NCI-H446 treated with DMSO at 0.1 percent for 48 hours (cell line): ENCODE measurements at regions not wholly inside any gene's neighbourhood (a gene's known extent, or its start where the extent isn't known, plus 50 kb on each side); places are given as distances from the start of the nearest gene placed in this dataset.
"Not testable (repeated sequence)": the region's sequence is repeated elsewhere in the genome, so short reads cannot be mapped to it uniquely, and the experiment has no call there.

Source experiments
- DNase-seq: peaks from one replicate; lab custom pipeline; 2025; lab: John Stamatoyannopoulos, UW

- no peak for DNase-seq
These were observed 64.7 kb downstream of the KLF15 start for GRCh38 chr3:126292318-126293070.

GRCh38 chr3:126291537-126291936 lies 65.7 kb downstream of the KLF15 start:
- DNase-seq = no peak

- no peak for DNase-seq
These were observed 66.1 kb downstream of the KLF15 start for GRCh38 chr3:126291061-126291460.

DNA sequence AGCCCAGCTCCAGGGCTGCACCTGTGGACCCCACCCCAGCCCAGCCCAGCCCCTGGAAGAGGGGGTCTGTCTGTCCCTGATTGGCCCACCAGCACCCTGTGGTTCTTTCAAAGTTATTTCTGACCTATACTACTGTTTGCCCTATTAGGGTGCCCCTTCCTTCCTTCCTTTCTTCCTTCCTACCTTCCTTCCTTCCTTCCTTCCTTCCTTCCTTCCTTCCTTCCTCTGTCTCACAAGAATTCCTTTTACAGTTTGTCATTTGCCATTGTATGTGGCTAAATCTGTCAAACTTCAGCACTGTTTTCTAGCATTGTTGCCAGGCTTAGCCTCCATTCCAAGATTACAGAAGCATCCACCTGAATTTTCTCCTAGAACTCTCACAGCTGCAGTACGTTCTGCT lies 66.9 kb downstream of the KLF15 start:
- DNase-seq = no peak

- DNase-seq = no peak
These were observed 68.1 kb downstream of the KLF15 start for GRCh38 chr3:126289096-126289495.

GRCh38 chr3:126288314-126288713 lies 68.9 kb downstream of the KLF15 start:
- no peak for DNase-seq

- no peak for DNase-seq
These were observed 69.5 kb downstream of the KLF15 start for GRCh38 chr3:126287536-126288241.

GRCh38 chr3:126287171-126287535 lies 70.1 kb downstream of the KLF15 start:
- no peak for DNase-seq

- no peak for DNase-seq
These were observed 71.8 kb downstream of the KLF15 start for GRCh38 chr3:126285369-126285768.

DNA sequence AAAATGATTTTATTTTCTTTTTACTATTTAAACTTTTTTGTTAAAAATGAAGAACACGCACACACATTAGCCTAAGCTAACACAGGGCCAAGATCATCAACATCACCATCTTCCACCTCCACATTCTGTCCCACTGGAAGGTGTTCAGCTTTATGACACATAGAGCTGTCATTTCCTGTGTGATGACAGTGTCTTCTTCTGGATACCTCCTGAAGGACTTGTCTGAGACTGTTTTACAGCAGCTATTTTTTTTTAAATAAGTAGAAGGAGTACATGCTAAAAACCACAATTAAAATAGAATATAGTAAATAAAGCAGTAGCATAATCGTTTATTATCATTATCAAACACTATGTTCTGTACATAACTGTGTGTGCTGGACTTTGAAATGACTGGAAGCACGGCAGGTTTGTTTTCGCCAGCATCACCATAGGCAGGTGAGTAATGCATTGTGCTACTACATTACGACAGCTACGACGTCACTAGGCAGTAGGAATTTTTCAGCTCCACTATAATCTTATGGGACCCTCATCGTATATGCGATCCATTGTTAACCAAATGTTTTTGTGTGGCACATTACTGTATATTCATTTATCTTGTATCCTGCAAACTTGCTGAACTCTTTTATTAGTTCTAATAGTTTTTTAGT lies 72.8 kb downstream of the KLF15 start:
- no peak for DNase-seq

DNA sequence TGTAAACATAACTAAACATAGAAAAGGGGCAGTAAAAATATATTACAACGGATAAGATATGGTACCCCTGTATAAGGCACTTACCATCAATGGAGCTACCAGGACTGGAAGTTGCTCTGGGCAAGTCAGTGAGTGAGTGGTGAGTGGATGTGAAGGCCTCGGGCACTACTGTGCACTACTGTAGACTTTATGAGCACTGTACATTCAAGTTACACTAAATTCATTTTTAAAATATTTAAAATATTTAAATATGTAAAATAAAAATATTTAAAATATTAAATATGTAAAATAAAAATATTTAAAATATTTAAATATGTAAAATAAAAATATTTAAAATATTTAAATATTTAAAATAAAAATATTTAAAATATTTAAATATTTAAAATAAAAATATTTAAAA lies 73.6 kb downstream of the KLF15 start:
- DNase-seq = not testable (repeated sequence)

GRCh38 chr3:126279853-126280252 lies 77.4 kb downstream of the KLF15 start:
- DNase-seq = no peak

DNA sequence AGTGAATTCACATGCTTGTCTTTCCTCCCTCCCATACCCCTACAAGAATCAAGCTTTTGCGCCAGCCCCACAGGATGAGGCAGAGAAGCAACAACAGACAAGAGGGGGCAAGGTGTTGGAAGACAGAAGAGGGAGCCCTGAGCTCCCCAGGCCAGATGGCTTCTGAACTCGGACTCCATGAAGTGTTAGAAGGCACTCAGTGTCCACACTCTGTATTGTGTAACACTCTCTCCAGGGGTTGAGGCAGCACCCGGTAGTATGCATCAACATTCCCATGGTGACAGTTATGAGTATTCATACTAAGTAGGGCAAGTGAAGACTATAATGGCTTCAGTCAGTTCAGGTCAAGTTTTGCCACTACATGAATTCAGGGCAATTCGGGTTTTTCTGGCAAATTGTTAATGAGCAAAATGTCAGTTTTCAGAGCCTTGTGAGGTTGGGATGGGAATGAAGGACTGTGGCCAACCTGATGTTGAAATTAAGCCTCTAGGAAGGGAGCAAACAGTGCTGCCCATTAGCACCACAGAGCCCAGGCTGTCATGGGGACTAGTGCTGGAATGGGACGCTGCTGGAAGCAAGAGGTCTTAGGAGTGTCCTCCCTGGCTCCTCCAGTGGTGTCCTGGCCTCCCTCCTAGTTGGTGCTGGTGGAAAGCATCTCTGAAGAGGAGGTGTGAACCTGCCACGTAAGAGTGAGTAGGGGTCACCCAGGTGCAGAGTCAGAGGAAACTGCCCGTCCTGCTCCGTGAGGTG lies 79.4 kb downstream of the KLF15 start:
- no peak for DNase-seq

GRCh38 chr3:126275620-126275904 lies 81.6 kb downstream of the KLF15 start:
- DNase-seq = no peak

GRCh38 chr3:126274735-126275619 lies 82.2 kb downstream of the KLF15 start:
- DNase-seq = no peak

GRCh38 chr3:126270145-126270811 lies 86.9 kb downstream of the KLF15 start:
- peak; percentile 23 for DNase-seq

- no peak for DNase-seq
These were observed 87.9 kb downstream of the KLF15 start for GRCh38 chr3:126269354-126269753.

DNA sequence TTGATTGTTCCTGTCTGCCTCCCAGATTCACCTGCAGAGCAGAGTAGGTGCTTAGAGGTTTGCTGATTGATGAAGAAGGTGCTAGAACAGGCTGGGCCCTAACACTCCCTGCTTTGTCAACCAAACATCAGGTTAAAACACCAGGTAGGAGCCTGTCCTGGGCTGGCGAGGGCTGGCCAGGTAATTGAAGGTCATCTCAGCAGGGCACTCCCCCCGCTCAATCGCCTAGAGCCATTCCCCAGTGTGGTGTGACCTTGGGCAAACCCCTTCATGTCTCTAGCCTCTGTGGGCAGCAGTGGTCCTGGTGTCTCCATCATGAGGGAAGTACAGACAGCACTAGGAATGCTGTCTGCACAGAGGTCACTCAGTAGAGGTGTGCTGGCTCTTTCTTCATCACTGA lies 88.3 kb downstream of the KLF15 start:
- DNase-seq = no peak

DNA sequence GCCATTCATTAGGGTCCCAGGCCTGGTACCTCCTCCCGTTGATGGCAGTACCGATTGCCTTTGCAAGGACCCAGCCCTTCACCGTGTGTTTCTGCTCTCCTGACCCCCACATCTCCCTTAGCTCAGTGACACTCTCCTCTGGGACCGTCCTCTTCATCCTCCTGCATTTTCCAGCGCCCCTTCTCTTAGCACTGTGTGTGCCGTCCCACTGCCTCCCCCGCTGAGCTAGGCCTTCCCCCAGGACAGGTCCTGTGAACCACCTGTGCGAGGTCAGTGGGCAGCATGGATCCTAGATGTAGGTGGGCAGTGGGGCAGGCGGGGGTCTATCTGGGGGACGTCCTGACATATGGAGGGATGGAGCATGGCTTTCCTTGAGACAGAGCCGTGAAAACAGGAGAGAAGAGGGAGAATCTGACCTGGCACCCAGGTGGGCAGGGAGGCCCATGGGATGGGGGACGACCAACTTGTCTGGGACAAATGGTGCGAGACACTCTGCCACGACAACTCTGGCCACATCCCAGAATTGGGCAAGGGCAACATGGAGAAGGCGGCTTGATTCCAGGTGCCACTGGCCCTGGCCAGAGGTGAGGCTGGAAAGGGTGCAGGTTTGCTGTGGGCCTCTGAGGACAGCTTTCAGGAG lies 87.7 kb upstream of the ALDH1L1 start:
- DNase-seq = no peak

GRCh38 chr3:126267169-126267975 lies 87.0 kb upstream of the ALDH1L1 start:
- DNase-seq = no peak
